ENCODE measurements at regions not wholly inside any gene's neighbourhood (a gene's known extent, or its start where the extent isn't known, plus 50 kb on each side); places are given as distances from the start of the nearest gene placed in this dataset.

GRCh38 chr13:99659226-99659625 is 158.0 kb downstream of the TM9SF2 start:
- peak; percentile 99 for DNase-seq

GRCh38 chr13:99658261-99658991 is 157.2 kb downstream of the TM9SF2 start:
- DNase-seq = peak; percentile 95

- DNase-seq = peak; percentile 48
These were observed 156.6 kb downstream of the TM9SF2 start for GRCh38 chr13:99657848-99658260.

GRCh38 chr13:99656844-99657381 is 155.6 kb downstream of the TM9SF2 start:
- DNase-seq = no peak

- peak; percentile 98 for DNase-seq
These were observed 154.9 kb downstream of the TM9SF2 start for GRCh38 chr13:99656092-99656745.

GRCh38 chr13:99655351-99656091 is 154.2 kb downstream of the TM9SF2 start:
- no peak for DNase-seq

GRCh38 chr13:99654076-99654475 is 152.8 kb downstream of the TM9SF2 start:
- DNase-seq = no peak

- peak; percentile 42 for DNase-seq
These were observed 152.3 kb downstream of the TM9SF2 start for GRCh38 chr13:99653526-99653925.

GRCh38 chr13:99652901-99653300 is 151.6 kb downstream of the TM9SF2 start:
- no peak for DNase-seq

- no peak for DNase-seq
These were observed 150.9 kb downstream of the TM9SF2 start for GRCh38 chr13:99652141-99652540.

GRCh38 chr13:99651016-99651415 is 149.7 kb downstream of the TM9SF2 start:
- no peak for DNase-seq

- no peak for DNase-seq
These were observed 149.1 kb downstream of the TM9SF2 start for GRCh38 chr13:99650410-99650809.

- no peak for DNase-seq
These were observed 147.7 kb downstream of the TM9SF2 start for GRCh38 chr13:99648927-99649326.

- DNase-seq = no peak
These were observed 146.9 kb downstream of the TM9SF2 start for GRCh38 chr13:99648066-99648665.

GRCh38 chr13:99647596-99647985 is 146.3 kb downstream of the TM9SF2 start:
- DNase-seq = no peak

- no peak for DNase-seq
These were observed 145.8 kb downstream of the TM9SF2 start for GRCh38 chr13:99646866-99647595.

- no peak for DNase-seq
These were observed 141.6 kb downstream of the TM9SF2 start for GRCh38 chr13:99642841-99643240.

GRCh38 chr13:99642006-99642405 is 140.7 kb downstream of the TM9SF2 start:
- no peak for DNase-seq

GRCh38 chr13:99640260-99640659 is 139.0 kb downstream of the TM9SF2 start:
- DNase-seq = no peak

GRCh38 chr13:99639126-99639525 is 137.9 kb downstream of the TM9SF2 start:
- DNase-seq = no peak

GRCh38 chr13:99636728-99637353 is 135.6 kb downstream of the TM9SF2 start:
- DNase-seq = no peak

GRCh38 chr13:99636306-99636705 is 135.0 kb downstream of the TM9SF2 start:
- DNase-seq = no peak
